Natural killer cell (primary cell): ENCODE measurements at regions not wholly inside any gene's neighbourhood (a gene's known extent, or its start where the extent isn't known, plus 50 kb on each side); places are given as distances from the start of the nearest gene placed in this dataset.

Experiments used
- ATAC-seq, 3 donors: fragments of 150-1000 bp in 2 of 3; fragments of 200-7000 bp in 1 of 3; cut with Tn5 transposase; 1 replicate in 1 of 3; 2 replicates in 2 of 3; pipeline ENCODE4 v1.10.0; 2021; ENCODE audit warnings: mild to moderate bottlenecking in 2 of 3, moderate library complexity in 2 of 3
- DNase-seq, 2 donors: peaks; one replicate each; pipeline versions ENCODE4 v3.0.0 to v3.0.0-alpha.2; 2013 to 2021; ENCODE audit warnings: mixed read lengths in 1 of 2
- H3K27ac ChIP-seq: one replicate; pipeline ENCODE4 v1.5.1; 2013; ENCODE audit warnings: mild to moderate bottlenecking, low read length
- H3K27me3 ChIP-seq: one replicate; pipeline ENCODE4 v1.6.1; 2013; ENCODE audit warnings: low read length; ENCODE audit not compliant: control insufficient read depth, insufficient read depth
- H3K36me3 ChIP-seq: one replicate; pipeline ENCODE4 v1.6.1; 2013; ENCODE audit warnings: low read length; ENCODE audit not compliant: control insufficient read depth, insufficient read depth
- H3K4me1 ChIP-seq: one replicate; pipeline ENCODE4 v1.6.1; 2013; ENCODE audit warnings: low read length; ENCODE audit not compliant: control insufficient read depth, insufficient read depth
- H3K4me3 ChIP-seq: one replicate; pipeline ENCODE4 v1.5.1; 2013; ENCODE audit warnings: low read length
- H3K9me3 ChIP-seq: one replicate; pipeline ENCODE4 v1.6.1; 2013; ENCODE audit warnings: low read length; ENCODE audit not compliant: control insufficient read depth, insufficient read depth
- H3K27ac Mint-ChIP-seq, 2 donors: one replicate each; pipeline ENCODE4 v1.8.0; 2022; ENCODE audit warnings: mild to moderate bottlenecking in 2 of 2, mixed read lengths in 2 of 2, moderate library complexity in 1 of 2
- H3K27me3 Mint-ChIP-seq, 2 donors: one replicate each; pipeline ENCODE4 v1.8.0; 2022; ENCODE audit warnings: low read depth in 2 of 2, mixed read lengths in 2 of 2
- H3K36me3 Mint-ChIP-seq: one replicate; pipeline ENCODE4 v1.8.0; 2022; ENCODE audit warnings: mixed read lengths
- H3K4me1 Mint-ChIP-seq, 2 donors: one replicate each; pipeline ENCODE4 v1.8.0; 2022; ENCODE audit warnings: mixed read lengths in 2 of 2
- H3K4me3 Mint-ChIP-seq: one replicate; pipeline ENCODE4 v1.8.0; 2022; ENCODE audit warnings: mild to moderate bottlenecking, moderate library complexity, mixed read lengths
- H3K9me3 Mint-ChIP-seq, 2 donors: one replicate each; pipeline ENCODE4 v1.8.0; 2022; ENCODE audit warnings: mixed read lengths in 2 of 2
- WGBS: methylation state at CpG from one replicate; pipeline ENCODE4 v1.1.7; 2013; ENCODE audit warnings: missing lambda C conversion rate; ENCODE audit not compliant: insufficient coverage; 5-methylcytosine and 5-hydroxymethylcytosine counted together
- intact Hi-C: fragments of 100-400 bp; cut with micrococcal nuclease; formaldehyde crosslinking; loops from one replicate; pipeline ENCODE4 v1.14.2; 2022
- TF ChIP-seq, protein P1 (sequence below): fragments of 200-600 bp; IDR thresholded peaks from one replicate; pipeline ENCODE4 v1.8.0; 2022; ENCODE audit warnings: antibody characterized with exemption

DNA sequence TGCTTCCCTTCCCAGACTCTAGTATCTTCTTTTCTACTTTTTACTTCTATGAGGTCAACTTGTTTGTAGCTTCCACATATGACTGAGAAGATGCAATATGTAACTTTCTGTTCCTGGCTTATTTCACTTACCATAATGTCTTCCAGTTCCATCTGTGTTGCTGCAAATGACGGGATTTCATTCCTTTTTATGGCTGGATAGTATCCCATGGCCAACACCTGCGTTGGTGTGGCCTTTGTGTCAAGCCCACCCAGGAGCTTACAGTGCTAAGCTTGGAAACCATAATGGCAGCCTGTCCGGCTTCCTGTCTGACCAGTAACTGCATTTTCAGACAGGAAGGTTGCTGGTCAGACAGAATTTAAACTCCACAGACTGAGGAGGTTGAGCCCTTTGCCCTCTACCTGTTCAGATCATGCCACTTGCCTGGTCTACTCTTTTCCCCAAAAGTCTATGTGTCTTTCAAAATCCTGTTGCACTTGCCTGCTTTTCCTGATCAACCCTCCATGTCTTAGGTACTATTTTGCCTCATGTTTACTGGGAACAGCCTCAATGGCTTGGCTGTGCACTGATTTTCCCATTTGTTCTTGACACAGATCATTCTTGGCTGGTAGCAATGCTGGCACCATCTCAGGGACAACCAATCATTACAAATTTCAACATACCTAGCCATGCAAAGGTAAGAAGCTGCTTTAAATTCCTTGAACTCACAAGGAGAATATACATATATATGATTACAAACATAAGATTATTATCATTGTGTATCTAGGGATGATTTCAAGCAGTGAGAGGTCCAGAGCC, 114.3 kb upstream of the PLEKHG1 start:
- no peak for DNase-seq
- Histone ChIP-seq H3K9me3 (no peaks in the 10 kb centered on the region), H3K36me3 (no peaks in the 10 kb centered on the region), H3K27ac (no peak overlapping the region), H3K4me3 (no peak overlapping the region), H3K4me1 (no peaks in the 10 kb centered on the region), H3K27me3 (no peaks in the 10 kb centered on the region)
- H3K4me3 Mint-ChIP-seq: no peak overlapping the region
- H3K9me3 Mint-ChIP-seq: peaks cover 0 to under 1% of the 10 kb centered on the region in 2 donors
- H3K27ac Mint-ChIP-seq: no peak overlapping the region
- intact Hi-C loops: no loop called here
- WGBS: 86% methylated on average over 3 of the region's 3 CpGs
- H3K4me1 Mint-ChIP-seq: no peaks in the 10 kb centered on the region
- TF ChIP-seq, protein P1, sequence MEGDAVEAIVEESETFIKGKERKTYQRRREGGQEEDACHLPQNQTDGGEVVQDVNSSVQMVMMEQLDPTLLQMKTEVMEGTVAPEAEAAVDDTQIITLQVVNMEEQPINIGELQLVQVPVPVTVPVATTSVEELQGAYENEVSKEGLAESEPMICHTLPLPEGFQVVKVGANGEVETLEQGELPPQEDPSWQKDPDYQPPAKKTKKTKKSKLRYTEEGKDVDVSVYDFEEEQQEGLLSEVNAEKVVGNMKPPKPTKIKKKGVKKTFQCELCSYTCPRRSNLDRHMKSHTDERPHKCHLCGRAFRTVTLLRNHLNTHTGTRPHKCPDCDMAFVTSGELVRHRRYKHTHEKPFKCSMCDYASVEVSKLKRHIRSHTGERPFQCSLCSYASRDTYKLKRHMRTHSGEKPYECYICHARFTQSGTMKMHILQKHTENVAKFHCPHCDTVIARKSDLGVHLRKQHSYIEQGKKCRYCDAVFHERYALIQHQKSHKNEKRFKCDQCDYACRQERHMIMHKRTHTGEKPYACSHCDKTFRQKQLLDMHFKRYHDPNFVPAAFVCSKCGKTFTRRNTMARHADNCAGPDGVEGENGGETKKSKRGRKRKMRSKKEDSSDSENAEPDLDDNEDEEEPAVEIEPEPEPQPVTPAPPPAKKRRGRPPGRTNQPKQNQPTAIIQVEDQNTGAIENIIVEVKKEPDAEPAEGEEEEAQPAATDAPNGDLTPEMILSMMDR: no peak
- ATAC-seq: no peak
- no peaks in the 10 kb centered on the region for H3K36me3 Mint-ChIP-seq
- H3K27me3 Mint-ChIP-seq: peaks cover 10 to 27% of the 10 kb centered on the region in 2 donors

DNA sequence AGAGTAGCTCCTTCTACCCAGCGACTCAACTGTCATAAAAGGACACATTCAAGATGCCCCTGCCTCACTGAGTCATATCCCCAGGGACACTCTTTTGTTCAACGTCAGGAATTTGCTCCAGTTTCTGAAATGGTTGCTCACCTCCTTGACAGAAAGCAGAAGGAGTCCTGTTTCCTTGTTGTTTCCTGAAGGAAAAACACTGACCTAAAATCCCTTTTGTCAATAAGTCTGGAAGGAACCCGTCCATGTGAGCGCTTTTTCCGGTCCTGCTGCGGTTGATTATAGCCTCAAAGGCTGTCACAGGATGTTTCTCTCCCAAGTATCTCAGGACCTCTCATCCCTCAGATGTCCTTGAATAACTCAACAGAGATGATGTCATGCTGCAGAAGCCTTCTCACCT, 113.6 kb upstream of the PLEKHG1 start:
- Histone ChIP-seq H3K4me3 (no peak overlapping the region), H3K36me3 (no peaks in the 10 kb centered on the region), H3K4me1 (peaks cover 5% of the 10 kb centered on the region), H3K27ac (no peak overlapping the region), H3K27me3 (no peaks in the 10 kb centered on the region), H3K9me3 (no peaks in the 10 kb centered on the region)
- TF ChIP-seq, protein P1: no peak
- ATAC-seq (no peak), DNase-seq (no peak)
- Mint-ChIP-seq H3K4me1 (no peaks in the 10 kb centered on the region), H3K4me3 (no peak overlapping the region), H3K27me3 (peaks cover 10 to 26% of the 10 kb centered on the region in 2 donors), H3K9me3 (no peaks in the 10 kb centered on the region), H3K27ac (no peak overlapping the region), H3K36me3 (no peaks in the 10 kb centered on the region)
- intact Hi-C loops: no loop called here
- WGBS: 76% methylated on average over 6 of the region's 6 CpGs

DNA sequence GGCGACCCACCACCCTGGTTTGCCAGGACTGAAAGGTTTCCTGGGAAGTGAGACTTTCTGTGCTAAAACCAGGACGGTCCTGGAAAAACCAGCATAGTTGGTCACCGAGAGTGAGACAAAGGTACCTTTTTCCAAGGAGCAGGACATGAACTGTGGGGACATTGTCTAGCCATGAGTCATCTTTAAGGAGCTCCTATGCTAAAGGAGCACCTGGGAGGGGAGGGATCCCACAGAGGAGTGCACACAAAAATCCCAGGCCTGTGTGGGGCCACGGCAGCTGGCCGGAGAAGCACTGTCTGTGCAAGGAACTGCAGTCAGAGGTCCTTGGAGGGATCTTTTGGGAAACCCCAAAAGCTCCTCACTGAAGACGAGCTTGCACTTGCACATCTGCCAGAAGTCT, 109.1 kb upstream of the PLEKHG1 start:
- Histone ChIP-seq H3K27me3 (no peaks in the 10 kb centered on the region), H3K36me3 (no peaks in the 10 kb centered on the region), H3K4me3 (no peak overlapping the region), H3K4me1 (peaks cover 7% of the 10 kb centered on the region), H3K27ac (no peak overlapping the region), H3K9me3 (no peaks in the 10 kb centered on the region)
- H3K4me3 Mint-ChIP-seq: no peak overlapping the region
- TF ChIP-seq, protein P1: no peak
- no peak overlapping the region for H3K27ac Mint-ChIP-seq
- H3K27me3 Mint-ChIP-seq: peaks cover 10 to 20% of the 10 kb centered on the region in 2 donors
- WGBS: 92% methylated on average over 6 of the region's 6 CpGs
- H3K9me3 Mint-ChIP-seq: peaks cover 0 to 2% of the 10 kb centered on the region in 2 donors
- ATAC-seq: no peak
- H3K4me1 Mint-ChIP-seq: peaks cover 0 to 5% of the 10 kb centered on the region in 2 donors
- intact Hi-C loops: no loop called here
- no peaks in the 10 kb centered on the region for H3K36me3 Mint-ChIP-seq
- DNase-seq: no peak
